A673 (cell line): ENCODE measurements at regions not wholly inside any gene's neighbourhood (a gene's known extent, or its start where the extent isn't known, plus 50 kb on each side); places are given as distances from the start of the nearest gene placed in this dataset.

Source experiments
- BruUV-seq: library from RNA; stranded (reverse); fragments of 400-500 nt; replicated peaks from 2 replicates; lab custom pipeline; 2021; lab: Mats Ljungman, UMichigan
- CTCF ChIA-PET: fragments of 300-600 bp; sonication (Branson Sonifier 250); formaldehyde crosslinking; loops from one replicate; lab custom pipeline; 2022; ENCODE audit warnings: antibody characterized with exemption; lab: Charles Lee
- POLR2A ChIA-PET: fragments of 300-600 bp; sonication (Branson Sonifier 250); formaldehyde crosslinking; loops from one replicate; lab custom pipeline; 2022; ENCODE audit warnings: antibody characterized with exemption; ENCODE audit not compliant: low non-redundant PET; lab: Charles Lee
- DNase-seq: peaks from one replicate; pipeline ENCODE4 v3.0.0-alpha.2; 2015; ENCODE audit warnings: low spot score
- H3K27ac ChIP-seq: fragments of 200-600 bp; sonication (generic); 2 replicates; pipeline ENCODE4 v1.5.1; 2016; ENCODE audit warnings: mixed run types, low read depth, mild to moderate bottlenecking, mixed read lengths, antibody characterized with exemption, low read length; ENCODE audit not compliant: poor library complexity, severe bottlenecking
- H3K27me3 ChIP-seq: fragments of 200-600 bp; sonication (generic); replicated peaks from 2 replicates; pipeline ENCODE4 v1.6.1; 2017; ENCODE audit warnings: mixed run types, low read depth, mild to moderate bottlenecking, mixed read lengths, antibody characterized with exemption, low read length; ENCODE audit not compliant: insufficient read depth, poor library complexity
- H3K36me3 ChIP-seq: fragments of 200-600 bp; sonication (generic); 2 replicates; pipeline ENCODE4 v1.6.1; 2016; ENCODE audit warnings: mixed run types, mild to moderate bottlenecking, mixed read lengths, antibody characterized with exemption, low read length; ENCODE audit not compliant: insufficient read depth, poor library complexity, severe bottlenecking
- H3K4me1 ChIP-seq: fragments of 200-600 bp; sonication (generic); 2 replicates; pipeline ENCODE4 v1.6.1; 2017; ENCODE audit warnings: mixed run types, mild to moderate bottlenecking, mixed read lengths, antibody characterized with exemption, low read length; ENCODE audit not compliant: insufficient read depth, poor library complexity, severe bottlenecking
- H3K4me3 ChIP-seq: fragments of 200-600 bp; sonication (generic); 2 replicates; pipeline ENCODE4 v1.5.1; 2016; ENCODE audit warnings: low read depth, mixed run types, mild to moderate bottlenecking, mixed read lengths, low read length; ENCODE audit not compliant: poor library complexity, severe bottlenecking
- H3K9me3 ChIP-seq: fragments of 200-600 bp; sonication (generic); 2 replicates; pipeline ENCODE4 v1.6.1; 2016; ENCODE audit warnings: mixed run types, low read depth, mild to moderate bottlenecking, mixed read lengths, antibody characterized with exemption, low read length; ENCODE audit not compliant: poor library complexity, severe bottlenecking
- EZH2 ChIP-seq: fragments of 200-600 bp; sonication (generic); IDR thresholded peaks from 2 replicates; pipeline ENCODE4 v1.6.1; 2017; ENCODE audit warnings: borderline replicate concordance, low read depth, mild to moderate bottlenecking, mixed read lengths, antibody characterized with exemption, low read length; ENCODE audit not compliant: poor library complexity, severe bottlenecking
- intact Hi-C: fragments of 100-400 bp; cut with micrococcal nuclease; formaldehyde crosslinking; loops from one replicate; pipeline ENCODE4 v1.10.0; 2022; ENCODE audit not compliant: unreplicated experiment
- TF ChIP-seq, protein P1 (sequence below): fragments of 300-800, 200-600 bp; sonication (generic); conservative IDR thresholded peaks from 2 replicates; pipeline ENCODE4 v1.5.1; 2017; ENCODE audit warnings: low read depth, mild to moderate bottlenecking, antibody characterized with exemption, low read length, moderate library complexity, mixed read lengths

- POLR2A ChIA-PET, result no interaction called here
- H3K27me3 ChIP-seq, result no peaks in the 10 kb centered on the region
- H3K4me1 ChIP-seq, result no peaks in the 10 kb centered on the region
- H3K36me3 ChIP-seq, result no peaks in the 10 kb centered on the region
- intact Hi-C loops, result loop anchor here (10.0 kb wide), 1 partner anchor 211 kb away; the partner anchor contains the start of gene MAGEL2
- no peak overlapping the region for H3K4me3 ChIP-seq
- BruUV-seq, result no TSS peak
- no peak overlapping the region for H3K27ac ChIP-seq
- CTCF ChIA-PET, result no interaction called here
- H3K9me3 ChIP-seq, result peaks cover 43% of the 10 kb centered on the region
- no peak for TF ChIP-seq EZH2
- TF ChIP-seq, protein P1, sequence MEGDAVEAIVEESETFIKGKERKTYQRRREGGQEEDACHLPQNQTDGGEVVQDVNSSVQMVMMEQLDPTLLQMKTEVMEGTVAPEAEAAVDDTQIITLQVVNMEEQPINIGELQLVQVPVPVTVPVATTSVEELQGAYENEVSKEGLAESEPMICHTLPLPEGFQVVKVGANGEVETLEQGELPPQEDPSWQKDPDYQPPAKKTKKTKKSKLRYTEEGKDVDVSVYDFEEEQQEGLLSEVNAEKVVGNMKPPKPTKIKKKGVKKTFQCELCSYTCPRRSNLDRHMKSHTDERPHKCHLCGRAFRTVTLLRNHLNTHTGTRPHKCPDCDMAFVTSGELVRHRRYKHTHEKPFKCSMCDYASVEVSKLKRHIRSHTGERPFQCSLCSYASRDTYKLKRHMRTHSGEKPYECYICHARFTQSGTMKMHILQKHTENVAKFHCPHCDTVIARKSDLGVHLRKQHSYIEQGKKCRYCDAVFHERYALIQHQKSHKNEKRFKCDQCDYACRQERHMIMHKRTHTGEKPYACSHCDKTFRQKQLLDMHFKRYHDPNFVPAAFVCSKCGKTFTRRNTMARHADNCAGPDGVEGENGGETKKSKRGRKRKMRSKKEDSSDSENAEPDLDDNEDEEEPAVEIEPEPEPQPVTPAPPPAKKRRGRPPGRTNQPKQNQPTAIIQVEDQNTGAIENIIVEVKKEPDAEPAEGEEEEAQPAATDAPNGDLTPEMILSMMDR, result no peak
- DNase-seq, result no peak
These were observed 168.8 kb upstream of the NDN start for GRCh38 chr15:23855947-23856346.

DNA sequence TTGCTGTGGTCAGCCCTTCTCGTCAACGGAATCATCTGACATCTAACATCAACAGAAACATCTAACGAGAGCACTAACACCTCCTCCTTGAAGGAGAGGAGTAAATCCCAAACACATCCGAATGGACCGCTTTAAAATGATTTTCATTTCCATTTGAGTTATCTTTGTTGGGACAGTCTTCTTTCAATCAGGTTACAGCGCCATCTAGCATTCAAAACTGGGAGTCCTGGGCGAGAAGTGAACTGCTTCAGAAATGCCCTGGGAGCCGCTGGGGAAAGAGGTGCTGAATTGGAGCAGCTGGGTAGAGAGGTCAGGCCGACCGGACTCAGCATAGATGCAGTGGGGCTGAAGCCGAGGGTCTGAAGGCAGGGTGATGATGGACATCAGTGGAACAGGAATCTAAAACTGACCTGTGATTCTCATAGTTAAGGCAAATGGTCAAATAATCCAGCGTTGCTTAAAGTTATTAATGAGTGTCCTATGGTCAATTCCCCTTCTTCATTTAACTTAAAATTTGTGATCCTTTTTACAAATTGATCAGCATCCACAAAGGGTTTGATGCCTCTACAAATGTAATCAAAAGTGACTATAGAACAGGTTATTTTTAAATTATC, 170.0 kb upstream of the NDN start:
- Histone ChIP-seq H3K9me3 (peaks cover 33% of the 10 kb centered on the region), H3K36me3 (no peaks in the 10 kb centered on the region), H3K4me3 (no peak overlapping the region), H3K4me1 (no peaks in the 10 kb centered on the region), H3K27me3 (no peaks in the 10 kb centered on the region), H3K27ac (no peak overlapping the region)
- ChIA-PET POLR2A (no interaction called here), CTCF (no interaction called here)
- intact Hi-C loops, result loop anchor here (10.0 kb wide), 1 partner anchor 212 kb away; the partner anchor contains the start of gene MAGEL2
- DNase-seq, result peak; percentile 20
- TF ChIP-seq EZH2, result no peak
- TF ChIP-seq, protein P1, result peak; percentile 37
- BruUV-seq, result no TSS peak

DNA sequence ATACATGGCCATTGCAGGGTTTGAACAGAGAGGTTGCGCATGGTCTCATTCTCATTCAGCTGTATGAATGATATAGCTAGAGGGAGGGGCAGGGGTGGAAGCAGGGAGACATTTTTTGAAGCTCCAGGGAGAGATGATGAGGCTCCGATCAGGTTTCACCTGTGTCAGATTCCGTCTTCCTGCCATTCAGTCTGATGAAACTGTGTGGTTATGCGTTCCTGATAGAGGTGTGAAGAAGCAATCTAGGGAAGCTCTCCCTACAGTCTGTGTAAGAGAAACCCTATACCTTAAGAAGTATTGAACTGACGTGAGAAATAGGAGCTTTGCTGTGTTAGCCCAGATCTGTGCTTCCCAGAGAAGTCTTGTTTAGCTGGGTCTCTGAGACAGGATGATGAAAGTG, 171.9 kb upstream of the NDN start:
- DNase-seq, result no peak
- intact Hi-C loops, result loop anchor here (10.0 kb wide), 1 partner anchor 214 kb away; the partner anchor contains the start of gene MAGEL2
- no TSS peak for BruUV-seq

More for the DNA sequence above, 171.9 kb upstream of the NDN start:
- no peak overlapping the region for H3K27ac ChIP-seq
- H3K9me3 ChIP-seq, result peaks cover 29% of the 10 kb centered on the region
- ChIA-PET POLR2A (no interaction called here), CTCF (no interaction called here)
- H3K36me3 ChIP-seq, result no peaks in the 10 kb centered on the region
- no peaks in the 10 kb centered on the region for H3K27me3 ChIP-seq
- H3K4me1 ChIP-seq, result no peaks in the 10 kb centered on the region
- no peak for TF ChIP-seq EZH2
- TF ChIP-seq, protein P1, result no peak
- H3K4me3 ChIP-seq, result no peak overlapping the region
